ENCODE measurements at regions not wholly inside any gene's neighbourhood (a gene's known extent, or its start where the extent isn't known, plus 50 kb on each side); places are given as distances from the start of the nearest gene placed in this dataset.

GRCh38 chr10:83982812-83983211 is 156.5 kb upstream of the GHITM start:
- TF ChIP-seq POLR2A (IDR thresholded peaks at IDR 0.05) (no peak), CTCF (IDR thresholded peaks at IDR 0.05) (no peak)

Measured in heart left ventricle (tissue), 13 donors.